ENCODE measurements at regions not wholly inside any gene's neighbourhood (a gene's known extent, or its start where the extent isn't known, plus 50 kb on each side); places are given as distances from the start of the nearest gene placed in this dataset.

- H3K36me3 Mint-ChIP-seq (ENCODE audit: insufficient read depth in 1 of 3, low read depth in 3 of 3) = no peaks in the 10 kb centered on the region
- H3K4me3 Mint-ChIP-seq = no peak overlapping the region
- no peak overlapping the region for H2BK12ac ChIP-seq (ENCODE audit: insufficient read length, low read depth, low read length)
- no peak overlapping the region for H2BK120ac ChIP-seq (ENCODE audit: low read depth, low read length, poor library complexity, severe bottlenecking)
- peaks cover 15% of the 10 kb centered on the region for H3K27me3 Mint-ChIP-seq (ENCODE audit: low read depth)
- no peak overlapping the region for H2BK5ac ChIP-seq (ENCODE audit: insufficient read length, low read length)
- H4K20me1 ChIP-seq (ENCODE audit: control insufficient read depth, insufficient read depth, insufficient read length) = no peaks in the 10 kb centered on the region
- no peak overlapping the region for H3K4ac ChIP-seq (ENCODE audit: low read depth, low read length)
- H4K91ac ChIP-seq (ENCODE audit: insufficient read length, low read depth, low read length) = no peak overlapping the region
- TF ChIP-seq CTCF (conservative IDR thresholded peaks at IDR 0.05) = no peak
- H2BK20ac ChIP-seq (ENCODE audit: low read depth, low read length, poor library complexity, severe bottlenecking) = no peak overlapping the region
- no CpG with 5 or more reads among the region's 1 CpG for WGBS (ENCODE audit: extremely low coverage, insufficient read length, low lambda C conversion rate)
- H4K5ac ChIP-seq (ENCODE audit: insufficient read length, low read depth, low read length) = no peak overlapping the region
- no peak overlapping the region for H3K27ac Mint-ChIP-seq
- H3K79me2 ChIP-seq (ENCODE audit: insufficient read depth, low read length) = 0 out of 2 replicates have a peak, but pooled peaks cover 2% of the 10 kb centered on the region
- no peaks in the 10 kb centered on the region for H3K9me3 ChIP-seq (ENCODE audit: control insufficient read depth, low read depth, low read length)
- H3K56ac ChIP-seq (ENCODE audit: insufficient read length, low read depth, low read length) = no peak overlapping the region
- no peaks in the 10 kb centered on the region for H3K79me1 ChIP-seq (ENCODE audit: insufficient read depth, low read depth, low read length, poor library complexity, severe bottlenecking)
- H3K4me1 ChIP-seq (ENCODE audit: insufficient read depth, low read length) = peaks cover 6% of the 10 kb centered on the region; the same call in 1 of the 2 replicates
- H3K14ac ChIP-seq (ENCODE audit: insufficient read depth, low read length) = no peak overlapping the region
- no peak overlapping the region for H4K8ac ChIP-seq (replicated peaks; ENCODE audit: insufficient read length, low read depth, low read length)
- peaks cover 27 to 36% of the 10 kb centered on the region in 2 experiments for H3K4me1 Mint-ChIP-seq
- H3K23ac ChIP-seq (ENCODE audit: insufficient read length, low read depth, low read length) = no peak overlapping the region
- H2AFZ ChIP-seq (ENCODE audit: low read length) = no peak overlapping the region
- no peak for DNase-seq
- no peak overlapping the region for H3K4me2 ChIP-seq (ENCODE audit: insufficient read depth, insufficient read length, low read length)
- no peaks in the 10 kb centered on the region for H3K9me3 Mint-ChIP-seq
- H3K18ac ChIP-seq (ENCODE audit: insufficient read length, low read depth, low read length) = no peak overlapping the region
- H3K27me3 ChIP-seq (ENCODE audit: insufficient read depth, low read length) = no peaks in the 10 kb centered on the region
- no peak overlapping the region for H2AK5ac ChIP-seq (ENCODE audit: insufficient read length, low read length)
- H3K27ac ChIP-seq (ENCODE audit: insufficient read length, low read depth, low read length) = no peak overlapping the region
- H3T11ph ChIP-seq (ENCODE audit: low read length) = no peak overlapping the region
- H3K9ac ChIP-seq (ENCODE audit: extremely low read depth, insufficient read length, low read length) = no peak overlapping the region
- no peak overlapping the region for H2BK15ac ChIP-seq (ENCODE audit: low read depth, low read length)
- H3K23me2 ChIP-seq (ENCODE audit: insufficient read length, low read depth, low read length, poor library complexity, severe bottlenecking) = no peaks in the 10 kb centered on the region
Observed at GRCh38 chr13:44058624-44059215, 179.0 kb downstream of the LACC1 start.

Measured in H9 (cell line).